GM12872 (cell line): ENCODE measurements at regions not wholly inside any gene's neighbourhood (a gene's known extent, or its start where the extent isn't known, plus 50 kb on each side); places are given as distances from the start of the nearest gene placed in this dataset.

Experiments
- TF ChIP-seq, protein P1 (sequence below): IDR thresholded peaks from 3 replicates; pipeline ENCODE4 v1.5.1; 2011; ENCODE audit warnings: low read depth, mild to moderate bottlenecking, low read length, moderate library complexity; ENCODE audit not compliant: insufficient read depth

DNA sequence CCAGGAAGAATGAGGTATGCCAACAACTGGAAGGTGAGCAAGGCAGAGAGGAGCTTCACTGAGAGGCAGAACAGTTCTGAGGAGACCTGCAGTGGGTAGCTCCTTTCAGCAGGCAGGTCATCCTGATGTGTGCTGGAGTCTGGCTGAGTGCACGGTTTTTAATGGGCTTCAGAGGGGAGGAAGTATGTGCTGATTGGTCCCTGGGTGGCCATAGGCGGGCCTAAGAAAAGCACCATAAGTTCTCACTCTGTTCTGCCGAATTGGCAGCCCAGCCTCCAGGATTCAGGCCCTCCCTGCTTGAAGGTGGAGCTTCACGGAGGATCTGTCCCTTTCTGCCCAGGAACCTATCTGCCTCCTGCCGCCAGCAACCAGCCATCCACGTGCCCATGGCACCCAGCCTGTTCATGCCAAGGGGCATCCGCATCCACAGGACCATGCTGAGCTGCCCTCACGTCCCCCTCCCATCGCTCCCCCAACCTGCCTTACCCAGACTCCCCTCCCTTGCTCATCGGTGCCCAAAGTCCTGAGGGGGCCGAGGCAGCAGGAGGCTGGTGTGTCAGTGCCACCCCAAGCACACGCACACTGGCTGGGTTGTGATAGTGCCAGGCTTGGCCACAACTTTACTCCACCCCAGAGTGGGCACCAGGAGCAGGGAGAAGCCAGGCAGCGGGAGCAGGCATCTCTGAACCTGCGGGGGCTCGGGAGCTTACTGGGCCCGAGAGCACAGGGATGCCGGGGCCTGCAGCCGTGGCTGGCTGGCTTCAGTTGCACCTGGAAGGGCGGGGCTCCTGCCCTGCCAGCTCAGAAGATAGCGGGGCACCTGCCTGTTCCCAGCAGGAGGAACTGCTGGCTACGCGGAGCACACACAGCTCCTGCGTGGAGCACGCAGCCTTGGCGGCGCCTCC is 608.4 kb upstream of the FOXG1 start:
- TF ChIP-seq, protein P1, sequence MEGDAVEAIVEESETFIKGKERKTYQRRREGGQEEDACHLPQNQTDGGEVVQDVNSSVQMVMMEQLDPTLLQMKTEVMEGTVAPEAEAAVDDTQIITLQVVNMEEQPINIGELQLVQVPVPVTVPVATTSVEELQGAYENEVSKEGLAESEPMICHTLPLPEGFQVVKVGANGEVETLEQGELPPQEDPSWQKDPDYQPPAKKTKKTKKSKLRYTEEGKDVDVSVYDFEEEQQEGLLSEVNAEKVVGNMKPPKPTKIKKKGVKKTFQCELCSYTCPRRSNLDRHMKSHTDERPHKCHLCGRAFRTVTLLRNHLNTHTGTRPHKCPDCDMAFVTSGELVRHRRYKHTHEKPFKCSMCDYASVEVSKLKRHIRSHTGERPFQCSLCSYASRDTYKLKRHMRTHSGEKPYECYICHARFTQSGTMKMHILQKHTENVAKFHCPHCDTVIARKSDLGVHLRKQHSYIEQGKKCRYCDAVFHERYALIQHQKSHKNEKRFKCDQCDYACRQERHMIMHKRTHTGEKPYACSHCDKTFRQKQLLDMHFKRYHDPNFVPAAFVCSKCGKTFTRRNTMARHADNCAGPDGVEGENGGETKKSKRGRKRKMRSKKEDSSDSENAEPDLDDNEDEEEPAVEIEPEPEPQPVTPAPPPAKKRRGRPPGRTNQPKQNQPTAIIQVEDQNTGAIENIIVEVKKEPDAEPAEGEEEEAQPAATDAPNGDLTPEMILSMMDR: no peak

DNA sequence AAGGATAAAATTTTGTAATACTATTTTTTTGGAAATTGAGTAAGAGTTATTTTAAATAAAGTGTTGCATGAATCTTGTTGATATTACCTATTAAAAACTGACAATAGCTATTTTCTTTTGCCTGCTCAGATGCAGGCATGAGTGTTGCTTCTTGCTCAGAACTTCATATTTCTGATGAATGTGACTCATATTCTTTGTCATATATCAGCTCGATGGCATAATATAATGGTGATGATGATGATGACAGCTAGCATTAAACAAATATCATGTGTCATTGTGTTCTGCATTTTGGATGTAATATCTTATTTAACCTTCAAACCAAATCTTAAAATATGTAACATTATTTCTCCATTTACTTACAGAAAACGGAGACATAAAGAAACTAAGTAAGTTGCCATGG is 605.5 kb upstream of the FOXG1 start:
- TF ChIP-seq, protein P1: no peak

- TF ChIP-seq, protein P1: no peak
Observed at GRCh38 chr14:28163233-28163632, 603.4 kb upstream of the FOXG1 start.

- TF ChIP-seq, protein P1: no peak
Observed at GRCh38 chr14:28163897-28164296, 602.7 kb upstream of the FOXG1 start.

DNA sequence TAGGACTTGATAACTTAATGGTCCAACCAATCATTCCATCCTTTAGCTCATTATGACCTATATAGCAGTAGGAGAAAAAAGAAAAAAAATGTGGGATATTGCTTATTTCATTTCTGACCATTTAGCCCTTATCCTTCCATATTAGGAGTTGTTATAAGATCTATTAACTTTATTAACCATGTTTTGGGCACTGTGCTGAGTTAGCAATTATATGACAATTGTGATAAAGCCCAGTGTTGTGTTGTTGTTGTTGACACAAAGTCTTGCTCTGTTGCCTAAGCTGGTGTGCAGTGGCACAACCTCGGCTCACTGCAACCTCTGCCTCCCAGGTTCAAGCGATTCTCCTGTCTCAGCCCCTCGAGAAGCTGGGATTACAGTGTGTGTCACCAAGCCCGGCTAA is 569.7 kb upstream of the FOXG1 start:
- TF ChIP-seq, protein P1: no peak

- TF ChIP-seq, protein P1: no peak
Observed at GRCh38 chr14:28220391-28220790, 546.2 kb upstream of the FOXG1 start.

DNA sequence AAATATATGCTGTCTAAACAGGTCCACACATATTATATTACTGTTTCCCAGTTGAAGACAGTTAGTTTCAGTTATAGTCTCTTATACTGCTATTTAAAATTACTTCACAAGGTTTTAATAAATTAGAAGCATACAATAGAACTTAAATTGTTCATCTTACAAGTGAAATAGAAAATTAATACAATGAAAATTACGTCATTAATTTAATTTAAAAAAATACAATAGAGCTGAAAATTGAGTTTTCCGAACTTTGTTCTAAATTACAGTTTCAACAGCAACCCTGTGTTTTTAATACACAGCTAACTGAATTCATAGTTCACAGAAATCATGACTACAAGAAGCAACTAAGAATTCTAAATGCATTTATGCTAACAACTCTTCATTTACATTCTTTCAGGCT is 525.7 kb upstream of the FOXG1 start:
- TF ChIP-seq, protein P1: no peak
